ENCODE measurements at regions not wholly inside any gene's neighbourhood (a gene's known extent, or its start where the extent isn't known, plus 50 kb on each side); places are given as distances from the start of the nearest gene placed in this dataset.

GRCh38 chr5:168165977-168166376 is 125.5 kb upstream of the WWC1 start:
- WGBS, 4 donors, result 40 to 44% (median 43%) methylated on average over 5 of the region's 5 CpGs
- no peak for DNase-seq
- no peaks in the 10 kb centered on the region for H3K27me3 ChIP-seq
- no peak overlapping the region for H3K4me3 ChIP-seq
- no peaks in the 10 kb centered on the region for H3K36me3 ChIP-seq (replicated peaks in 1 of 2)
- H3K27ac ChIP-seq, result no peak overlapping the region
- TF ChIP-seq POLR2A (IDR thresholded peaks at IDR 0.05) (no peak), CTCF (IDR thresholded peaks at IDR 0.05) (no peak)
- intact Hi-C loops (cut with DNase I), result no loop called here
- H3K9me3 ChIP-seq (replicated peaks in 1 of 3), result no peaks in the 10 kb centered on the region
- H3K4me1 ChIP-seq (replicated peaks in 1 of 2), result no peaks in the 10 kb centered on the region

GRCh38 chr5:168167338-168167737 is 124.1 kb upstream of the WWC1 start:
- H3K4me1 ChIP-seq (replicated peaks in 1 of 2), result no peaks in the 10 kb centered on the region
- no peaks in the 10 kb centered on the region for H3K36me3 ChIP-seq (replicated peaks in 1 of 2)
- H3K27me3 ChIP-seq, result no peaks in the 10 kb centered on the region
- intact Hi-C loops (cut with DNase I), result no loop called here
- no peak for DNase-seq
- H3K9me3 ChIP-seq (replicated peaks in 1 of 3), result no peaks in the 10 kb centered on the region
- no peak overlapping the region for H3K27ac ChIP-seq
- TF ChIP-seq POLR2A (IDR thresholded peaks at IDR 0.05), result no peak
- TF ChIP-seq CTCF (IDR thresholded peaks at IDR 0.05), result no peak
- 75 to 82% (median 80%) methylated on average over 7 of the region's 7 CpGs for WGBS, 4 donors
- no peak overlapping the region for H3K4me3 ChIP-seq

- Histone ChIP-seq H3K27me3 (no peaks in the 10 kb centered on the region), H3K4me1 (replicated peaks in 1 of 2) (no peaks in the 10 kb centered on the region), H3K4me3 (no peak overlapping the region), H3K36me3 (replicated peaks in 1 of 2) (no peaks in the 10 kb centered on the region), H3K27ac (no peak overlapping the region), H3K9me3 (replicated peaks in 1 of 3) (no peaks in the 10 kb centered on the region)
- intact Hi-C loops (cut with DNase I), result no loop called here
- DNase-seq, result no peak
- WGBS, 4 donors, result 65 to 78% (median 68%) methylated on average over 13 of the region's 13 CpGs
- no peak for TF ChIP-seq POLR2A (IDR thresholded peaks at IDR 0.05)
- TF ChIP-seq CTCF (IDR thresholded peaks at IDR 0.05), result no peak
These were observed 122.3 kb upstream of the WWC1 start for GRCh38 chr5:168168978-168169698.

- H3K4me3 ChIP-seq, result no peak overlapping the region
- H3K27me3 ChIP-seq, result no peaks in the 10 kb centered on the region
- no peaks in the 10 kb centered on the region for H3K9me3 ChIP-seq (replicated peaks in 1 of 3)
- no peak for DNase-seq
- no peaks in the 10 kb centered on the region for H3K36me3 ChIP-seq (replicated peaks in 1 of 2)
- TF ChIP-seq POLR2A (IDR thresholded peaks at IDR 0.05) (no peak), CTCF (IDR thresholded peaks at IDR 0.05) (no peak)
- no peak overlapping the region for H3K27ac ChIP-seq
- intact Hi-C loops (cut with DNase I), result no loop called here
- no peaks in the 10 kb centered on the region for H3K4me1 ChIP-seq (replicated peaks in 1 of 2)
These were observed 121.7 kb upstream of the WWC1 start for GRCh38 chr5:168169791-168170190.
